CD14-positive monocyte (primary cell): ENCODE measurements at regions not wholly inside any gene's neighbourhood (a gene's known extent, or its start where the extent isn't known, plus 50 kb on each side); places are given as distances from the start of the nearest gene placed in this dataset.

Experiments
- DNase-seq, 3 donors: peaks; one replicate each; pipeline ENCODE4 v3.0.0-alpha.2; 2011 to 2022
- H2AFZ ChIP-seq: 2 replicates; pipeline ENCODE4 v1.6.0; 2012; ENCODE audit warnings: mild to moderate bottlenecking, low read depth, low read length, inconsistent platforms; ENCODE audit not compliant: insufficient read depth, poor library complexity, severe bottlenecking
- H3K27ac ChIP-seq, 2 donors: 1 replicate in 1 of 2; 2 replicates in 1 of 2; pipeline ENCODE4 v1.5.1; 2012 to 2013; ENCODE audit warnings: low read length in 2 of 2, control low read depth in 1 of 2, inconsistent platforms in 1 of 2, low read depth in 1 of 2, mild to moderate bottlenecking in 1 of 2
- H3K27me3 ChIP-seq, 2 donors: one replicate each; pipeline versions ENCODE4 v1.6.0 to v1.6.1; 2011 to 2013; ENCODE audit warnings: low read length in 2 of 2; ENCODE audit not compliant: control insufficient read depth in 2 of 2, insufficient read depth in 2 of 2
- H3K36me3 ChIP-seq, 2 donors: replicated peaks in 1 of 2; 1 replicate in 1 of 2; 2 replicates in 1 of 2; pipeline versions ENCODE4 v1.5.1 to v1.6.1; 2012 to 2013; ENCODE audit warnings: low read length in 2 of 2, control low read depth in 1 of 2, inconsistent platforms in 1 of 2, mild to moderate bottlenecking in 1 of 2; ENCODE audit not compliant: insufficient read depth in 2 of 2, control insufficient read depth in 1 of 2
- H3K4me1 ChIP-seq, 2 donors: 1 replicate in 1 of 2; 2 replicates in 1 of 2; pipeline versions ENCODE4 v1.5.1 to v1.6.1; 2012 to 2013; ENCODE audit warnings: low read length in 2 of 2, control low read depth in 1 of 2, inconsistent platforms in 1 of 2, mild to moderate bottlenecking in 1 of 2, moderate library complexity in 1 of 2; ENCODE audit not compliant: insufficient read depth in 2 of 2, control insufficient read depth in 1 of 2
- H3K4me2 ChIP-seq: replicated peaks from 2 replicates; pipeline ENCODE3; 2012; ENCODE audit warnings: low read length, moderate library complexity, mild to moderate bottlenecking; ENCODE audit not compliant: poor library complexity, severe bottlenecking; ENCODE audit errors: extremely low read depth
- H3K4me3 ChIP-seq, 3 experiments: fragments of 200-600 bp in 1 of 3; sonication (generic) in 1 of 3; replicated peaks in 1 of 3; 1 replicate in 2 of 3; 2 replicates in 1 of 3; pipeline ENCODE4 v1.5.1; 2011 to 2013; ENCODE audit warnings: low read length in 3 of 3, mild to moderate bottlenecking in 3 of 3, control low read depth in 2 of 3, low read depth in 2 of 3, inconsistent platforms in 1 of 3, moderate library complexity in 1 of 3
- H3K79me2 ChIP-seq: 2 replicates; pipeline ENCODE4 v1.6.0; 2012; ENCODE audit warnings: mild to moderate bottlenecking, control low read depth, inconsistent platforms, low read length, moderate library complexity; ENCODE audit not compliant: insufficient read depth
- H3K9ac ChIP-seq: 2 replicates; pipeline ENCODE4 v1.6.0; 2017; ENCODE audit warnings: low read length, mild to moderate bottlenecking; ENCODE audit not compliant: insufficient read depth, poor library complexity, severe bottlenecking
- H3K9me3 ChIP-seq, 2 donors: replicated peaks in 1 of 2; 1 replicate in 1 of 2; 2 replicates in 1 of 2; pipeline versions ENCODE4 v1.5.1 to v1.6.1; 2012 to 2013; ENCODE audit warnings: low read length in 2 of 2, control low read depth in 1 of 2; ENCODE audit not compliant: control insufficient read depth in 1 of 2, insufficient read depth in 1 of 2
- H4K20me1 ChIP-seq: 2 replicates; pipeline ENCODE4 v1.6.0; 2012; ENCODE audit warnings: mild to moderate bottlenecking, low read length, control low read depth, moderate library complexity; ENCODE audit not compliant: insufficient read depth
- H3K27ac Mint-ChIP-seq, 7 donors: one replicate each; pipeline ENCODE4 v1.8.0; 2020; ENCODE audit warnings: mild to moderate bottlenecking in 7 of 7, mixed read lengths in 7 of 7, moderate library complexity in 6 of 7, inconsistent platforms in 2 of 7
- H3K27me3 Mint-ChIP-seq, 3 donors: one replicate each; pipeline ENCODE4 v1.8.0; 2021 to 2022; ENCODE audit warnings: low read depth in 3 of 3, mild to moderate bottlenecking in 3 of 3, mixed read lengths in 3 of 3, moderate library complexity in 3 of 3, inconsistent platforms in 1 of 3
- H3K36me3 Mint-ChIP-seq, 2 donors: one replicate each; pipeline ENCODE4 v1.8.0; 2020; ENCODE audit warnings: mixed read lengths in 2 of 2, inconsistent platforms in 1 of 2, mild to moderate bottlenecking in 1 of 2
- H3K4me1 Mint-ChIP-seq: one replicate; pipeline ENCODE4 v1.8.0; 2020; ENCODE audit warnings: mild to moderate bottlenecking, mixed read lengths
- H3K4me3 Mint-ChIP-seq, 2 donors: one replicate each; pipeline ENCODE4 v1.8.0; 2020; ENCODE audit warnings: mild to moderate bottlenecking in 2 of 2, mixed read lengths in 2 of 2, moderate library complexity in 1 of 2
- H3K9me3 Mint-ChIP-seq, 7 donors: one replicate each; pipeline ENCODE4 v1.8.0; 2020 to 2022; ENCODE audit warnings: mixed read lengths in 7 of 7, mild to moderate bottlenecking in 6 of 7, moderate library complexity in 6 of 7, inconsistent platforms in 2 of 7
- WGBS: methylation state at CpG from one replicate; pipeline ENCODE4 v1.1.5; 2013; ENCODE audit warnings: missing lambda C conversion rate; ENCODE audit not compliant: insufficient coverage; 5-methylcytosine and 5-hydroxymethylcytosine counted together
- intact Hi-C, 2 donors: fragments of 100-400 bp; cut with micrococcal nuclease; formaldehyde crosslinking; loops; one replicate each; pipeline versions ENCODE4 v1.15.0 to v1.15.1; 2023
- TF ChIP-seq, protein P1 (sequence below): fragments of 200-600 bp; IDR thresholded peaks from one replicate; pipeline ENCODE4 v1.8.0; 2022; ENCODE audit warnings: antibody characterized with exemption, mild to moderate bottlenecking

DNA sequence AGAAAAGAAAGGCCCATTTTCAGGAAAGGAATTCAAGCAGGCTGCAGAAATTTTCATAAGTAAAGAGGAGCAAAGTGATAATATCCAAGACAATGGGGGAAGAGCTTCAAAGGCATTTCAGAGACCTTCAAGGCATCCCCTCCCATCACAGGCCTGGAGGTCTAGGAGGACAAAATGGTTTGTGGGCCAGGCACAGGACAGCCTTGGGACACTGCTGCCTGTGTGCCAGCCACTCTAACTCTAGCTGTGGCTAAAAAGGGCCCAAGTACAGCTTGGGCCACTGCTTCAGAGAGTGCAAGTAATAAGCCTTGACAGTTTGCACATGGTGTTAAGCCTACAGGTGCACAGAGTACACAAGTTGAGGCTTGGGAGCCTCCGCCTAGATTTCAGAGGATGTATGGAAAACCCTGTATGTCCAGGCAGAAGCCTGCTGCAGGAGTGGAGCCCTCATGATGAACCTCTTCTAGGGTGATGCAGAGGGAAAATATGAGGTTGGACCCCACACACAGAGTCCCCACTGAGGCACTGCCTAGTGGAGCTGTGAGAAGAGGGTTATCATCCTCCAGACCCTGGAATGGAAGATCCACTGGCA is 51.8 kb upstream of the ZSWIM5 start:
- no peak overlapping the region for H3K4me3 Mint-ChIP-seq
- 88% methylated on average over 1 of the region's 1 CpG for WGBS

DNA sequence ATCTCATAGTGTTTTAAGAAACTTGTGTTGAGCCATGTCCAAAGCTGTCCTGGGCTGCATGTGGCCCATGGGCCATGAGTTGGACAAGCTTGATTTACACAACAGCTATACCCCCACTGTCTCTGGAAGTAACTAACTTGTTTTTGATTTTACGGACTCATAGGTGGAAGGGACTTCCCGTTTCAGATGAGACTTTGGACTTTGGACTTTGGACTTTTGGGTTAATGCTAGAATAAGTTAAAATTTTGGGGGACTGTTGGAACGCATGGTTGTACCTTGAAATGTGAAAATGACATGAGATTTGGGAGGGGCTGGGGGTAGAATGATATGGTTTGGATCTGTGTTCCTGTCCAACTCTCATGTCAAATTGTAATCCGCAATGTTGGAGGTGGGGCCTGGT is 52.6 kb upstream of the ZSWIM5 start:
- Mint-ChIP-seq H3K9me3 (peaks cover 23 to 45% (median 42%) of the 10 kb centered on the region in 7 donors), H3K36me3 (peaks cover 0 to 2% of the 10 kb centered on the region in 2 donors), H3K27ac (no peak overlapping the region), H3K27me3 (peaks cover 0 to 2% (median 0%) of the 10 kb centered on the region in 3 donors), H3K4me1 (no peaks in the 10 kb centered on the region), H3K4me3 (no peak overlapping the region)
- no peak overlapping the region for H2AFZ ChIP-seq
- no peak overlapping the region for H3K4me2 ChIP-seq
- no peaks in the 10 kb centered on the region for H3K36me3 ChIP-seq
- H3K27me3 ChIP-seq: no peaks in the 10 kb centered on the region
- TF ChIP-seq, protein P1, sequence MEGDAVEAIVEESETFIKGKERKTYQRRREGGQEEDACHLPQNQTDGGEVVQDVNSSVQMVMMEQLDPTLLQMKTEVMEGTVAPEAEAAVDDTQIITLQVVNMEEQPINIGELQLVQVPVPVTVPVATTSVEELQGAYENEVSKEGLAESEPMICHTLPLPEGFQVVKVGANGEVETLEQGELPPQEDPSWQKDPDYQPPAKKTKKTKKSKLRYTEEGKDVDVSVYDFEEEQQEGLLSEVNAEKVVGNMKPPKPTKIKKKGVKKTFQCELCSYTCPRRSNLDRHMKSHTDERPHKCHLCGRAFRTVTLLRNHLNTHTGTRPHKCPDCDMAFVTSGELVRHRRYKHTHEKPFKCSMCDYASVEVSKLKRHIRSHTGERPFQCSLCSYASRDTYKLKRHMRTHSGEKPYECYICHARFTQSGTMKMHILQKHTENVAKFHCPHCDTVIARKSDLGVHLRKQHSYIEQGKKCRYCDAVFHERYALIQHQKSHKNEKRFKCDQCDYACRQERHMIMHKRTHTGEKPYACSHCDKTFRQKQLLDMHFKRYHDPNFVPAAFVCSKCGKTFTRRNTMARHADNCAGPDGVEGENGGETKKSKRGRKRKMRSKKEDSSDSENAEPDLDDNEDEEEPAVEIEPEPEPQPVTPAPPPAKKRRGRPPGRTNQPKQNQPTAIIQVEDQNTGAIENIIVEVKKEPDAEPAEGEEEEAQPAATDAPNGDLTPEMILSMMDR: no peak
- H3K9ac ChIP-seq: no peak overlapping the region
- no peak overlapping the region for H3K4me3 ChIP-seq
- H3K4me1 ChIP-seq: no peaks in the 10 kb centered on the region
- no peak overlapping the region for H3K27ac ChIP-seq
- peaks cover 25 to 27% of the 10 kb centered on the region in 2 donors for H3K9me3 ChIP-seq
- no peaks in the 10 kb centered on the region for H4K20me1 ChIP-seq
- intact Hi-C loops: no loop called here
- WGBS: 100% methylated on average over 3 of the region's 4 CpGs
- H3K79me2 ChIP-seq: no peaks in the 10 kb centered on the region
- no peak for DNase-seq

More for the DNA sequence above, 51.8 kb upstream of the ZSWIM5 start:
- peaks cover 23 to 45% (median 40%) of the 10 kb centered on the region in 7 donors for H3K9me3 Mint-ChIP-seq
- H4K20me1 ChIP-seq: no peaks in the 10 kb centered on the region
- H3K9ac ChIP-seq: no peak overlapping the region
- DNase-seq: no peak
- no peaks in the 10 kb centered on the region for H3K4me1 ChIP-seq
- no peak overlapping the region for H2AFZ ChIP-seq
- no peak overlapping the region for H3K4me2 ChIP-seq
- no peaks in the 10 kb centered on the region for H3K79me2 ChIP-seq
- peaks cover 0 to 2% of the 10 kb centered on the region in 2 donors for H3K36me3 Mint-ChIP-seq
- intact Hi-C loops: no loop called here
- H3K4me1 Mint-ChIP-seq: no peaks in the 10 kb centered on the region
- TF ChIP-seq, protein P1: no peak
- no peaks in the 10 kb centered on the region for H3K27me3 Mint-ChIP-seq
- no peak overlapping the region for H3K27ac ChIP-seq
- H3K9me3 ChIP-seq: peaks cover 25 to 27% of the 10 kb centered on the region in 2 donors
- no peaks in the 10 kb centered on the region for H3K27me3 ChIP-seq
- no peak overlapping the region for H3K4me3 ChIP-seq
- H3K27ac Mint-ChIP-seq: no peak overlapping the region
- H3K36me3 ChIP-seq: no peaks in the 10 kb centered on the region
